GM18870 (cell line): ENCODE measurements at regions not wholly inside any gene's neighbourhood (a gene's known extent, or its start where the extent isn't known, plus 50 kb on each side); places are given as distances from the start of the nearest gene placed in this dataset.
"Not testable (repeated sequence)": the region's sequence is repeated elsewhere in the genome, so short reads cannot be mapped to it uniquely, and the experiment has no call there.

Experiments
- ATAC-seq: cut with Tn5 transposase; IDR thresholded peaks from one replicate; pipeline ENCODE4 v1.9.1; 2021; ENCODE audit warnings: moderate library complexity; ENCODE audit not compliant: unreplicated experiment

GRCh38 chr2:16226943-16227664, 286.8 kb downstream of the MYCN start:
- no peak for ATAC-seq

- no peak for ATAC-seq
Measured at GRCh38 chr2:16226381-16226780, 286.0 kb downstream of the MYCN start.

- no peak for ATAC-seq
Measured at GRCh38 chr2:16225545-16225944, 285.2 kb downstream of the MYCN start.

- no peak for ATAC-seq
Measured at GRCh38 chr2:16225071-16225470, 284.7 kb downstream of the MYCN start.

- no peak for ATAC-seq
Measured at GRCh38 chr2:16224298-16225045, 284.1 kb downstream of the MYCN start.

GRCh38 chr2:16223841-16224177, 283.5 kb downstream of the MYCN start:
- no peak for ATAC-seq

GRCh38 chr2:16223161-16223840, 283.0 kb downstream of the MYCN start:
- no peak for ATAC-seq

- no peak for ATAC-seq
Measured at GRCh38 chr2:16222326-16222725, 282.0 kb downstream of the MYCN start.

- no peak for ATAC-seq
Measured at GRCh38 chr2:16221461-16222010, 281.2 kb downstream of the MYCN start.

- no peak for ATAC-seq
Measured at GRCh38 chr2:16219292-16219975, 279.1 kb downstream of the MYCN start.

GRCh38 chr2:16218625-16219024, 278.3 kb downstream of the MYCN start:
- ATAC-seq: no peak

- no peak for ATAC-seq
Measured at GRCh38 chr2:16218161-16218560, 277.8 kb downstream of the MYCN start.

GRCh38 chr2:16217741-16218140, 277.4 kb downstream of the MYCN start:
- ATAC-seq: not testable (repeated sequence)

GRCh38 chr2:16217291-16217690, 276.9 kb downstream of the MYCN start:
- ATAC-seq: no peak

GRCh38 chr2:16216558-16216945, 276.2 kb downstream of the MYCN start:
- no peak for ATAC-seq

GRCh38 chr2:16215902-16216557, 275.7 kb downstream of the MYCN start:
- ATAC-seq: no peak

- no peak for ATAC-seq
Measured at GRCh38 chr2:16214861-16215260, 274.5 kb downstream of the MYCN start.

GRCh38 chr2:16214391-16214790, 274.0 kb downstream of the MYCN start:
- ATAC-seq: no peak

- ATAC-seq: no peak
Measured at GRCh38 chr2:16212321-16212720, 272.0 kb downstream of the MYCN start.

GRCh38 chr2:16211341-16211740, 271.0 kb downstream of the MYCN start:
- ATAC-seq: no peak

GRCh38 chr2:16210841-16211240, 270.5 kb downstream of the MYCN start:
- ATAC-seq: no peak
